Smooth muscle cell (in vitro differentiated cells): ENCODE measurements at regions not wholly inside any gene's neighbourhood (a gene's known extent, or its start where the extent isn't known, plus 50 kb on each side); places are given as distances from the start of the nearest gene placed in this dataset.

ENCODE experiments used
- DNase-seq: peaks from one replicate; lab custom pipeline; 2025; ENCODE audit not compliant: unreplicated experiment; lab: John Stamatoyannopoulos, UW
- H2AFZ ChIP-seq: fragments of 200-600 bp; sonication (generic); 2 replicates; pipeline ENCODE4 v1.6.0; 2016; ENCODE audit warnings: antibody characterized with exemption, low read depth, mild to moderate bottlenecking
- H3F3A ChIP-seq: fragments of 200-600 bp; sonication (generic); 2 replicates; pipeline ENCODE4 v1.6.0; 2017; ENCODE audit warnings: antibody characterized with exemption, low read depth
- H3K27ac ChIP-seq: fragments of 200-600 bp; sonication (generic); 2 replicates; pipeline ENCODE4 v1.5.1; 2016; ENCODE audit warnings: low read depth, mild to moderate bottlenecking
- H3K27me3 ChIP-seq: fragments of 200-600 bp; sonication (generic); 2 replicates; pipeline ENCODE4 v1.6.1; 2016; ENCODE audit warnings: low read depth, mild to moderate bottlenecking
- H3K36me3 ChIP-seq: fragments of 200-600 bp; sonication (generic); 2 replicates; pipeline ENCODE4 v1.5.1; 2016; ENCODE audit warnings: low read depth
- H3K4me1 ChIP-seq: fragments of 200-600 bp; sonication (generic); 2 replicates; pipeline ENCODE4 v1.5.1; 2016; ENCODE audit warnings: low read depth
- H3K4me2 ChIP-seq: fragments of 200-600 bp; sonication (generic); 2 replicates; pipeline ENCODE4 v1.6.0; 2016; ENCODE audit warnings: mild to moderate bottlenecking
- H3K4me3 ChIP-seq: fragments of 200-600 bp; sonication (generic); 2 replicates; pipeline ENCODE4 v1.5.1; 2016; ENCODE audit warnings: mild to moderate bottlenecking
- H3K79me2 ChIP-seq: fragments of 200-600 bp; sonication (generic); 2 replicates; pipeline ENCODE4 v1.6.0; 2016; ENCODE audit warnings: low read depth, mild to moderate bottlenecking
- H3K9ac ChIP-seq: fragments of 200-600 bp; sonication (generic); 2 replicates; pipeline ENCODE4 v1.6.0; 2016; ENCODE audit warnings: low read depth
- H3K9me3 ChIP-seq: fragments of 200-600 bp; sonication (generic); replicated peaks from 2 replicates; pipeline ENCODE4 v1.5.1; 2016; ENCODE audit warnings: low read depth
- H4K20me1 ChIP-seq: fragments of 200-600 bp; sonication (generic); 2 replicates; pipeline ENCODE4 v1.6.0; 2016; ENCODE audit warnings: low read depth
- WGBS: methylation state at CpG from one replicate; pipeline ENCODE4 v1.1.7; 2016; ENCODE audit warnings: low lambda C conversion rate; 5-methylcytosine and 5-hydroxymethylcytosine counted together
- TF ChIP-seq, protein P1 (sequence below): fragments of 200-600 bp; sonication (generic); IDR thresholded peaks from 2 replicates; pipeline ENCODE4 v1.5.1; 2017; ENCODE audit warnings: borderline replicate concordance, mild to moderate bottlenecking, antibody characterized with exemption; ENCODE audit not compliant: insufficient read depth, poor library complexity, severe bottlenecking

DNA sequence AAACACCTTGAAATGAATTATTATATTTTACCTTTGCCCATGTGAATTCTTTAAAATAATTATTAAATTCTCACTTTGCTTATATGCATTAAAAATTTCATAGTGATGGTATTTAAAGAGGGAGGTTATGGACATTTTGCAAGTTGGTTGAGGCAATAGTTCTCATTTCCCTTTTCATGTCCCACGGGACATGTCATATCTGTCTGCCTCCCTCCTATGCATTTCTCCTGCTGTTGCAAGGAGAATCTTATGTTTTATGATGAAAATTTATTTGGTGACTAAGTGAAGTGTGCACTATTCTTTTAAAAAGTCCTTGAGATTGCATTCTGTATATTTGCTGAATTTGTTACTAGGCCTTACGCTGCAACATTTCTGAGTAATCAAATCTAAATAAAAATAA is 67.2 kb downstream of the UTRN start:
- H3K9ac ChIP-seq = no peak overlapping the region
- H3F3A ChIP-seq = no peaks in the 10 kb centered on the region
- peaks cover 18% of the 10 kb centered on the region for H4K20me1 ChIP-seq
- H3K27ac ChIP-seq = no peak overlapping the region
- H3K36me3 ChIP-seq = no peaks in the 10 kb centered on the region
- H2AFZ ChIP-seq = no peak overlapping the region
- 97% methylated on average over 2 of the region's 2 CpGs for WGBS
- H3K4me3 ChIP-seq = no peak overlapping the region
- TF ChIP-seq, protein P1, sequence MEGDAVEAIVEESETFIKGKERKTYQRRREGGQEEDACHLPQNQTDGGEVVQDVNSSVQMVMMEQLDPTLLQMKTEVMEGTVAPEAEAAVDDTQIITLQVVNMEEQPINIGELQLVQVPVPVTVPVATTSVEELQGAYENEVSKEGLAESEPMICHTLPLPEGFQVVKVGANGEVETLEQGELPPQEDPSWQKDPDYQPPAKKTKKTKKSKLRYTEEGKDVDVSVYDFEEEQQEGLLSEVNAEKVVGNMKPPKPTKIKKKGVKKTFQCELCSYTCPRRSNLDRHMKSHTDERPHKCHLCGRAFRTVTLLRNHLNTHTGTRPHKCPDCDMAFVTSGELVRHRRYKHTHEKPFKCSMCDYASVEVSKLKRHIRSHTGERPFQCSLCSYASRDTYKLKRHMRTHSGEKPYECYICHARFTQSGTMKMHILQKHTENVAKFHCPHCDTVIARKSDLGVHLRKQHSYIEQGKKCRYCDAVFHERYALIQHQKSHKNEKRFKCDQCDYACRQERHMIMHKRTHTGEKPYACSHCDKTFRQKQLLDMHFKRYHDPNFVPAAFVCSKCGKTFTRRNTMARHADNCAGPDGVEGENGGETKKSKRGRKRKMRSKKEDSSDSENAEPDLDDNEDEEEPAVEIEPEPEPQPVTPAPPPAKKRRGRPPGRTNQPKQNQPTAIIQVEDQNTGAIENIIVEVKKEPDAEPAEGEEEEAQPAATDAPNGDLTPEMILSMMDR = no peak
- no peak for DNase-seq
- H3K79me2 ChIP-seq = peaks cover 23% of the 10 kb centered on the region
- H3K4me1 ChIP-seq = no peaks in the 10 kb centered on the region
- H3K9me3 ChIP-seq = no peaks in the 10 kb centered on the region
- H3K27me3 ChIP-seq = no peaks in the 10 kb centered on the region
- H3K4me2 ChIP-seq = no peak overlapping the region

DNA sequence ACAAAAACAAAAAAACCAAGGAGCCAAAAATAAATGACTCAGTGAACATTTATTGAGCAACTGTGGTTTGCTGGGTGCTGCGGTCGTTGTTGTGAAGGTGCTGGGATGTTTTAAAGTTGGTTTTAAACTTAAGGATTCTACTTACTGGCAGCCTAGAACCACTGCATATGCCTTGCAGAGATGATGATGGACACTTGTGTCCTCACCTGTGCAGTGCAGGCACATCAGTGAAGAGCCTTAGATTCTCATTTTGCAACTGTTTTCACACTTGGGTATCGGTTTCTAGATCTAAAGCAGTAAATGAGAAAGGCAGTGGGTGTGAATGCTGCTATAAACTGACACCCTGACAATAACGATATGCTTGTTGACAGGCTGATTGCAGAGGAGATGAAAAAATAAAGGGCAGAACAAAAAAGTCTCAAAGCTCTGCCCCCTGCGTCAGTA is 68.8 kb downstream of the UTRN start:
- Histone ChIP-seq H3K4me1 (no peaks in the 10 kb centered on the region), H3F3A (no peaks in the 10 kb centered on the region), H4K20me1 (peaks cover 18% of the 10 kb centered on the region), H3K79me2 (peaks cover 30% of the 10 kb centered on the region), H3K4me3 (no peak overlapping the region), H2AFZ (no peak overlapping the region), H3K4me2 (no peak overlapping the region), H3K36me3 (no peaks in the 10 kb centered on the region), H3K9ac (no peak overlapping the region), H3K27ac (no peak overlapping the region), H3K9me3 (no peaks in the 10 kb centered on the region), H3K27me3 (no peaks in the 10 kb centered on the region)
- TF ChIP-seq, protein P1 = no peak
- 86% methylated on average over 5 of the region's 5 CpGs for WGBS
- no peak for DNase-seq

GRCh38 chr6:144359783-144360182 is 74.6 kb downstream of the UTRN start:
- H3F3A ChIP-seq = no peaks in the 10 kb centered on the region
- H4K20me1 ChIP-seq = peaks cover 15% of the 10 kb centered on the region
- peaks cover 29% of the 10 kb centered on the region for H3K79me2 ChIP-seq
- no peaks in the 10 kb centered on the region for H3K4me1 ChIP-seq
- H3K27me3 ChIP-seq = no peaks in the 10 kb centered on the region
- 100% methylated on average over 1 of the region's 1 CpG for WGBS
- H3K9me3 ChIP-seq = no peaks in the 10 kb centered on the region
- TF ChIP-seq, protein P1 = no peak
- H3K4me3 ChIP-seq = no peak overlapping the region
- H3K36me3 ChIP-seq = no peaks in the 10 kb centered on the region
- H2AFZ ChIP-seq = no peak overlapping the region
- H3K27ac ChIP-seq = no peak overlapping the region
- no peak overlapping the region for H3K9ac ChIP-seq
- no peak overlapping the region for H3K4me2 ChIP-seq
- DNase-seq = no peak

GRCh38 chr6:144360401-144360800 is 75.3 kb downstream of the UTRN start:
- Histone ChIP-seq H3K4me3 (no peak overlapping the region), H2AFZ (no peak overlapping the region), H4K20me1 (peaks cover 19% of the 10 kb centered on the region), H3K27me3 (no peaks in the 10 kb centered on the region), H3K4me1 (no peaks in the 10 kb centered on the region), H3K4me2 (no peak overlapping the region), H3K79me2 (peaks cover 29% of the 10 kb centered on the region), H3K9me3 (no peaks in the 10 kb centered on the region), H3K27ac (no peak overlapping the region), H3K36me3 (no peaks in the 10 kb centered on the region), H3F3A (no peaks in the 10 kb centered on the region), H3K9ac (no peak overlapping the region)
- no peak for DNase-seq
- TF ChIP-seq, protein P1 = no peak
- 65% methylated on average over 4 of the region's 4 CpGs for WGBS
